CD4-positive, alpha-beta memory T cell (primary cell): ENCODE measurements at regions not wholly inside any gene's neighbourhood (a gene's known extent, or its start where the extent isn't known, plus 50 kb on each side); places are given as distances from the start of the nearest gene placed in this dataset.

Experiments used
- CTCF ChIA-PET: fragments of 350-600 bp; sonication (Branson Sonifier 250); formaldehyde crosslinking; loops from one replicate; lab custom pipeline; 2021; ENCODE audit warnings: inconsistent platforms; ENCODE audit not compliant: partially characterized antibody; lab: Charles Lee
- POLR2A ChIA-PET: fragments of 350-600 bp; sonication (Branson Sonifier 250); formaldehyde crosslinking; loops from one replicate; lab custom pipeline; 2021; ENCODE audit not compliant: partially characterized antibody; lab: Charles Lee
- DNase-seq, 5 donors: peaks; one replicate each; pipeline versions ENCODE4 v3.0.0 to v3.0.0-alpha.2; 2020 to 2022; ENCODE audit warnings: mixed read lengths in 1 of 5
- H3K27ac ChIP-seq: one replicate; pipeline ENCODE4 v1.7.0; 2013; ENCODE audit warnings: low read depth, low read length
- H3K27me3 ChIP-seq: 2 replicates; pipeline ENCODE4 v1.7.0; 2013; ENCODE audit warnings: mild to moderate bottlenecking, low read length, moderate library complexity; ENCODE audit not compliant: insufficient read depth
- H3K36me3 ChIP-seq: 2 replicates; pipeline ENCODE4 v1.7.0; 2013; ENCODE audit warnings: mild to moderate bottlenecking, low read length, moderate library complexity; ENCODE audit not compliant: insufficient read depth
- H3K4me1 ChIP-seq: 2 replicates; pipeline ENCODE4 v1.7.0; 2013; ENCODE audit warnings: mild to moderate bottlenecking, low read length, moderate library complexity; ENCODE audit not compliant: insufficient read depth
- H3K4me3 ChIP-seq, 2 donors: one replicate each; pipeline ENCODE4 v1.7.0; 2013; ENCODE audit warnings: low read length in 2 of 2, mild to moderate bottlenecking in 1 of 2
- H3K9me3 ChIP-seq, 2 donors: one replicate each; pipeline ENCODE4 v1.7.0; 2013; ENCODE audit warnings: low read length in 2 of 2, control low read depth in 1 of 2; ENCODE audit not compliant: control insufficient read depth in 1 of 2
- H3K27ac Mint-ChIP-seq, 7 donors: one replicate each; pipeline ENCODE4 v1.8.0; 2020 to 2021; ENCODE audit warnings: mixed read lengths in 7 of 7, mild to moderate bottlenecking in 6 of 7, inconsistent platforms in 3 of 7, moderate library complexity in 3 of 7
- H3K27me3 Mint-ChIP-seq, 2 donors: one replicate each; pipeline ENCODE4 v1.8.0; 2020 to 2021; ENCODE audit warnings: mixed read lengths in 2 of 2
- H3K36me3 Mint-ChIP-seq, 2 donors: one replicate each; pipeline ENCODE4 v1.8.0; 2020 to 2021; ENCODE audit warnings: mixed read lengths in 2 of 2, inconsistent platforms in 1 of 2, mild to moderate bottlenecking in 1 of 2
- H3K4me1 Mint-ChIP-seq, 4 donors: one replicate each; pipeline ENCODE4 v1.8.0; 2020 to 2021; ENCODE audit warnings: mixed read lengths in 4 of 4, mild to moderate bottlenecking in 1 of 4
- H3K4me3 Mint-ChIP-seq, 8 donors: one replicate each; pipeline ENCODE4 v1.8.0; 2020 to 2021; ENCODE audit warnings: mixed read lengths in 8 of 8, mild to moderate bottlenecking in 7 of 8, moderate library complexity in 6 of 8, inconsistent platforms in 3 of 8
- H3K9me3 Mint-ChIP-seq, 8 donors: one replicate each; pipeline ENCODE4 v1.8.0; 2020 to 2021; ENCODE audit warnings: mixed read lengths in 8 of 8, mild to moderate bottlenecking in 5 of 8, inconsistent platforms in 3 of 8, moderate library complexity in 1 of 8
- intact Hi-C: fragments of 100-400 bp; cut with micrococcal nuclease; formaldehyde crosslinking; loops from one replicate; pipeline ENCODE4 v1.15.1; 2023

- intact Hi-C loops, result no loop called here
- no peaks in the 10 kb centered on the region for H3K9me3 ChIP-seq
- peaks cover 5 to 7% of the 10 kb centered on the region in 2 donors for H3K27me3 Mint-ChIP-seq
- H3K36me3 ChIP-seq, result no peaks in the 10 kb centered on the region
- H3K4me1 Mint-ChIP-seq, result no peaks in the 10 kb centered on the region
- H3K9me3 Mint-ChIP-seq, result peaks cover 0 to 3% (median 0%) of the 10 kb centered on the region in 8 donors
- ChIA-PET CTCF (no interaction called here), POLR2A (no interaction called here)
- no peaks in the 10 kb centered on the region for H3K4me1 ChIP-seq
- no peaks in the 10 kb centered on the region for H3K27me3 ChIP-seq
- DNase-seq, result no peak
- no peak overlapping the region for H3K27ac ChIP-seq
- no peak overlapping the region for H3K4me3 ChIP-seq
- H3K4me3 Mint-ChIP-seq, result no peak overlapping the region
- no peaks in the 10 kb centered on the region for H3K36me3 Mint-ChIP-seq
- H3K27ac Mint-ChIP-seq, result no peak overlapping the region
These were observed 196.7 kb downstream of the SH3BP4 start for GRCh38 chr2:235148201-235149170.

GRCh38 chr2:235149240-235149659 is 197.4 kb downstream of the SH3BP4 start:
- Histone ChIP-seq H3K4me3 (no peak overlapping the region), H3K27me3 (no peaks in the 10 kb centered on the region), H3K9me3 (no peaks in the 10 kb centered on the region), H3K36me3 (no peaks in the 10 kb centered on the region), H3K4me1 (no peaks in the 10 kb centered on the region), H3K27ac (no peak overlapping the region)
- Mint-ChIP-seq H3K9me3 (peaks cover 0 to 3% (median 0%) of the 10 kb centered on the region in 8 donors), H3K27ac (no peak overlapping the region), H3K4me3 (no peak overlapping the region), H3K36me3 (no peaks in the 10 kb centered on the region), H3K4me1 (no peaks in the 10 kb centered on the region), H3K27me3 (peaks cover 5 to 7% of the 10 kb centered on the region in 2 donors)
- CTCF ChIA-PET, result interaction anchor here (1.6 kb wide), 1 partner anchor 11 kb away, joined by 3 read pairs; no protein-coding TSS in a partner anchor
- POLR2A ChIA-PET, result no interaction called here
- no peak for DNase-seq
- intact Hi-C loops, result no loop called here

GRCh38 chr2:235149736-235150135 is 197.9 kb downstream of the SH3BP4 start:
- no peaks in the 10 kb centered on the region for H3K36me3 ChIP-seq
- H3K27me3 Mint-ChIP-seq, result peaks cover 4 to 10% of the 10 kb centered on the region in 2 donors
- H3K36me3 Mint-ChIP-seq, result no peaks in the 10 kb centered on the region
- intact Hi-C loops, result no loop called here
- ChIA-PET CTCF (interaction anchor here (1.6 kb wide), 1 partner anchor 12 kb away, joined by 3 read pairs; no protein-coding TSS in a partner anchor), POLR2A (no interaction called here)
- H3K27me3 ChIP-seq, result no peaks in the 10 kb centered on the region
- no peaks in the 10 kb centered on the region for H3K4me1 Mint-ChIP-seq
- H3K4me1 ChIP-seq, result no peaks in the 10 kb centered on the region
- peaks cover 0 to 3% (median 0%) of the 10 kb centered on the region in 8 donors for H3K9me3 Mint-ChIP-seq
- no peak overlapping the region for H3K4me3 ChIP-seq
- no peak overlapping the region for H3K27ac ChIP-seq
- H3K9me3 ChIP-seq, result no peaks in the 10 kb centered on the region
- no peak overlapping the region for H3K27ac Mint-ChIP-seq
- no peak overlapping the region for H3K4me3 Mint-ChIP-seq
- DNase-seq, result no peak

- Histone ChIP-seq H3K27me3 (no peaks in the 10 kb centered on the region), H3K27ac (no peak overlapping the region), H3K36me3 (no peaks in the 10 kb centered on the region), H3K9me3 (no peaks in the 10 kb centered on the region), H3K4me3 (no peak overlapping the region), H3K4me1 (no peaks in the 10 kb centered on the region)
- DNase-seq, result no peak
- no peak overlapping the region for H3K4me3 Mint-ChIP-seq
- H3K27me3 Mint-ChIP-seq, result peaks cover 2 to 7% of the 10 kb centered on the region in 2 donors
- ChIA-PET POLR2A (no interaction called here), CTCF (no interaction called here)
- intact Hi-C loops, result no loop called here
- H3K36me3 Mint-ChIP-seq, result no peaks in the 10 kb centered on the region
- no peaks in the 10 kb centered on the region for H3K4me1 Mint-ChIP-seq
- no peak overlapping the region for H3K27ac Mint-ChIP-seq
- H3K9me3 Mint-ChIP-seq, result peaks cover 0 to 3% (median 0%) of the 10 kb centered on the region in 8 donors
These were observed 199.3 kb downstream of the SH3BP4 start for GRCh38 chr2:235151152-235151551.

GRCh38 chr2:235155163-235155562 is 203.3 kb downstream of the SH3BP4 start:
- Histone ChIP-seq H3K4me3 (no peak overlapping the region), H3K36me3 (no peaks in the 10 kb centered on the region), H3K4me1 (no peaks in the 10 kb centered on the region), H3K27ac (no peak overlapping the region), H3K27me3 (no peaks in the 10 kb centered on the region), H3K9me3 (no peaks in the 10 kb centered on the region)
- peaks cover 0 to 3% (median 0%) of the 10 kb centered on the region in 8 donors for H3K9me3 Mint-ChIP-seq
- CTCF ChIA-PET, result no interaction called here
- no peak for DNase-seq
- H3K27ac Mint-ChIP-seq, result no peak overlapping the region
- peaks cover 10 to 11% of the 10 kb centered on the region in 2 donors for H3K27me3 Mint-ChIP-seq
- POLR2A ChIA-PET, result no interaction called here
- H3K36me3 Mint-ChIP-seq, result no peaks in the 10 kb centered on the region
- H3K4me3 Mint-ChIP-seq, result no peak overlapping the region
- no peaks in the 10 kb centered on the region for H3K4me1 Mint-ChIP-seq
- intact Hi-C loops, result no loop called here

GRCh38 chr2:235156055-235156454 is 204.2 kb downstream of the SH3BP4 start:
- Mint-ChIP-seq H3K4me1 (no peaks in the 10 kb centered on the region), H3K4me3 (no peak overlapping the region), H3K27ac (no peak overlapping the region), H3K27me3 (peaks cover 8 to 18% of the 10 kb centered on the region in 2 donors), H3K36me3 (no peaks in the 10 kb centered on the region), H3K9me3 (peaks cover 0 to 3% (median 0%) of the 10 kb centered on the region in 8 donors)
- Histone ChIP-seq H3K36me3 (no peaks in the 10 kb centered on the region), H3K4me1 (no peaks in the 10 kb centered on the region), H3K27ac (no peak overlapping the region), H3K27me3 (no peaks in the 10 kb centered on the region), H3K4me3 (no peak overlapping the region), H3K9me3 (no peaks in the 10 kb centered on the region)
- no peak for DNase-seq
- ChIA-PET CTCF (no interaction called here), POLR2A (no interaction called here)
- intact Hi-C loops, result no loop called here

GRCh38 chr2:235157746-235158482 is 206.1 kb downstream of the SH3BP4 start:
- intact Hi-C loops, result no loop called here
- Mint-ChIP-seq H3K4me1 (no peaks in the 10 kb centered on the region), H3K4me3 (no peak overlapping the region), H3K27me3 (peaks cover 14 to 26% of the 10 kb centered on the region in 2 donors), H3K27ac (no peak overlapping the region), H3K36me3 (no peaks in the 10 kb centered on the region), H3K9me3 (peaks cover 0 to 3% (median 0%) of the 10 kb centered on the region in 8 donors)
- H3K4me3 ChIP-seq, result no peak overlapping the region
- H3K27me3 ChIP-seq, result no peaks in the 10 kb centered on the region
- no peaks in the 10 kb centered on the region for H3K36me3 ChIP-seq
- CTCF ChIA-PET, result interaction anchor here (1.0 kb wide), 1 partner anchor 22 kb away, joined by 4 read pairs; no protein-coding TSS in a partner anchor
- POLR2A ChIA-PET, result no interaction called here
- no peak for DNase-seq
- no peaks in the 10 kb centered on the region for H3K4me1 ChIP-seq
- no peaks in the 10 kb centered on the region for H3K9me3 ChIP-seq
- H3K27ac ChIP-seq, result no peak overlapping the region
